ENCODE measurements at regions not wholly inside any gene's neighbourhood (a gene's known extent, or its start where the extent isn't known, plus 50 kb on each side); places are given as distances from the start of the nearest gene placed in this dataset.

- H3K4me1 ChIP-seq (replicated peaks in 1 of 2): no peaks in the 10 kb centered on the region
Observed at GRCh38 chr10:89915968-89916367, 214.6 kb downstream of the KIF20B start.

GRCh38 chr10:89916468-89917215 lies 215.3 kb downstream of the KIF20B start:
- DNase-seq: no peak
- no peaks in the 10 kb centered on the region for H3K9me3 ChIP-seq (replicated peaks in 1 of 3)
- H3K4me3 ChIP-seq: no peak overlapping the region
- H3K27me3 ChIP-seq: no peaks in the 10 kb centered on the region
- TF ChIP-seq CTCF (IDR thresholded peaks at IDR 0.05): no peak
- no peak for TF ChIP-seq POLR2A (IDR thresholded peaks at IDR 0.05)
- no peaks in the 10 kb centered on the region for H3K36me3 ChIP-seq (replicated peaks in 1 of 2)
- no peak overlapping the region for H3K27ac ChIP-seq
- intact Hi-C loops (cut with DNase I): no loop called here
- WGBS, 4 donors: 63 to 70% (median 66%) methylated on average over 1 of the region's 1 CpG
- no peaks in the 10 kb centered on the region for H3K4me1 ChIP-seq (replicated peaks in 1 of 2)

More at GRCh38 chr10:89915968-89916367, 214.6 kb downstream of the KIF20B start:
- H3K27ac ChIP-seq: no peak overlapping the region
- intact Hi-C loops (cut with DNase I): no loop called here
- TF ChIP-seq CTCF (IDR thresholded peaks at IDR 0.05): no peak
- no peak overlapping the region for H3K4me3 ChIP-seq
- no peaks in the 10 kb centered on the region for H3K36me3 ChIP-seq (replicated peaks in 1 of 2)
- H3K27me3 ChIP-seq: no peaks in the 10 kb centered on the region
- H3K9me3 ChIP-seq (replicated peaks in 1 of 3): no peaks in the 10 kb centered on the region
- DNase-seq: no peak

GRCh38 chr10:89921403-89921802 lies 220.0 kb downstream of the KIF20B start:
- TF ChIP-seq POLR2A (IDR thresholded peaks at IDR 0.05) (no peak), CTCF (IDR thresholded peaks at IDR 0.05) (no peak)
- Histone ChIP-seq H3K4me1 (replicated peaks in 1 of 2) (no peaks in the 10 kb centered on the region), H3K27me3 (no peaks in the 10 kb centered on the region), H3K27ac (no peak overlapping the region), H3K4me3 (no peak overlapping the region), H3K36me3 (replicated peaks in 1 of 2) (no peaks in the 10 kb centered on the region), H3K9me3 (replicated peaks in 1 of 3) (no peaks in the 10 kb centered on the region)
- intact Hi-C loops (cut with DNase I): no loop called here
- 72 to 84% (median 79%) methylated on average over 5 of the region's 5 CpGs for WGBS, 4 donors
- DNase-seq: no peak

- TF ChIP-seq POLR2A (IDR thresholded peaks at IDR 0.05): no peak
- no peak for TF ChIP-seq CTCF (IDR thresholded peaks at IDR 0.05)
- Histone ChIP-seq H3K36me3 (replicated peaks in 1 of 2) (no peaks in the 10 kb centered on the region), H3K4me3 (no peak overlapping the region), H3K27ac (no peak overlapping the region), H3K9me3 (replicated peaks in 1 of 3) (no peaks in the 10 kb centered on the region), H3K4me1 (replicated peaks in 1 of 2) (no peaks in the 10 kb centered on the region), H3K27me3 (no peaks in the 10 kb centered on the region)
- 69 to 85% (median 71%) methylated on average over 1 of the region's 1 CpG for WGBS, 4 donors
- no peak for DNase-seq
- intact Hi-C loops (cut with DNase I): no loop called here
Observed at GRCh38 chr10:89923661-89924060, 222.3 kb downstream of the KIF20B start.

Measured in adrenal gland (tissue), 9 donors.